LoVo (cell line): ENCODE measurements at regions not wholly inside any gene's neighbourhood (a gene's known extent, or its start where the extent isn't known, plus 50 kb on each side); places are given as distances from the start of the nearest gene placed in this dataset.

ENCODE experiments used
- DNase-seq: peaks from one replicate; pipeline ENCODE4 v3.0.0-alpha.2; 2016; ENCODE audit warnings: low spot score

DNA sequence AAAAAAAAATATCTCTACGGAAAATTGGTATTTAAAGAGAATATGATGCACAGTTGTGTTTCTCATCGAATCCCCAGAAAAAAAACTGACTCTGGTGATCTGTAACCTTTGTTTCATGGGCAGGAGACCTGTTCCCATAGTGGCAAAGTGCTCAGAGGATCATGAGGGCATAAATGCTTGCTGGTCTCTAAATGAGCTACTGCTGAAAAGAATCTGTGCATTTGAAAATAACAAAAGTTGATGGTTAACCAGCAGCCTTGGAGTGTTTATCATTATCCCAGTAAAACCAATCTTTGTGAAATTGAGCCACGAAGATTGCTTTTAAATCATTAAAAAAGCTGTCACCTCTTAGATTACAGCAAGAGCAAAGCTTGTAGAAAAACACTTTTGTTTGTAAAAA, 775.4 kb downstream of the MTRR start:
- DNase-seq = no peak

DNA sequence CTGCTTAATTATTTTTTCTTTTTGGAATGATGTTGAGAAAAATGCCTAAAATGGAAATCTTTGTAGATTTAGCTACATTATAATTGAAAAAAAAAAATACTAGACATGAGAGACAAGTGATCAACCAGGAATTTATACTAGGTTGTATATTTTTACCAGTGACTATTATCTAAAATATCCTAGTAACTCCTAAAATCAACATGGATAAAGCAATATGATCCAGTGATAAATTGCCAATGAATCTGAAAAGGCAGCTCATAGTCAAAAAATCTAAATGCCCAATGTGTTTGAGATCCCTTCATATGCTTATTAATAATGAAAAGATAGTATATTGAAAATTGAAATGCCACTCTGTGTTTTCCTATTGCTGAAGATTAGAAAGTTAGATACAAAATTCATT, 778.2 kb downstream of the MTRR start:
- DNase-seq = no peak

- DNase-seq = no peak
Observed at GRCh38 chr5:8650186-8650585, 781.2 kb downstream of the MTRR start.

- DNase-seq = no peak
Observed at GRCh38 chr5:8660133-8660893, 791.4 kb downstream of the MTRR start.

DNA sequence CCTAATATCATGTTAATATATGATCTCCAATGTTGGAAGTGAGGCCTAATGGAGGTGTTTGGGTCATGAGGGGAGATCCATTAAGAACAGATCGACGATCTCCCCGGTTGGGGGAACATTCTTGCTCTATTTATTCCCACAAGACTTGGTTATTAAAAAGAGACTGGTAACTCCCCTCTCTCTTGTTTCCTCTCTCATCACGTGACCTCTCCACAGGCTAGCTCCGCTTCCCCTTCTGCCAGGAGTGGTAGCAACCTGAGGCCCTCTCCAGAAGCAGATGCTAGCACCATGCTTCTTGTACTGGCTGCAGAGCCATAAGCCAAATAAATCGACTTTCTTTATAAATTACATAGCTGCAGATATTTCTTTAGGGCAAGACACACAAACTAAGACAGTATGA, 794.4 kb downstream of the MTRR start:
- no peak for DNase-seq

- no peak for DNase-seq
Observed at GRCh38 chr5:8675182-8675581, 806.2 kb downstream of the MTRR start.

GRCh38 chr5:8676695-8677094, 807.7 kb downstream of the MTRR start:
- no peak for DNase-seq

DNA sequence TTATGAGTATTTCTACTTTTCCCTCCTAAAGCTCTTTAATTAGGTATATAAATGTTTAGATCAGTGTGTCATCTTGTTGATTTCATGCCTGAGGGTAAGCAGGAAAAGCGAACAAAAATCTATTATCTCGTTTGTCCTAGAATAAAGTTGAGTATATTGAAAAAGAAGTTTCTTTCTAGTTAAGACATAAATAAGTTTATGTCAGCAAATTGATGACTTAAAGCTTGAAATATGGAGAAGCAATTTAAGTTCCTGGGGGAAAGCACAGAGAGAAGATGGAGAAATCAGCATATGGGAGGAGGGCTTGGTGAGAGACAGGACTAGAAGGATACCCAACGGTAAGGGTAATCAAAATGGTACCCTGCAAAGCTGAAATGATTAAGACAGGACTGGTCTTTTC, 813.4 kb downstream of the MTRR start:
- no peak for DNase-seq

DNA sequence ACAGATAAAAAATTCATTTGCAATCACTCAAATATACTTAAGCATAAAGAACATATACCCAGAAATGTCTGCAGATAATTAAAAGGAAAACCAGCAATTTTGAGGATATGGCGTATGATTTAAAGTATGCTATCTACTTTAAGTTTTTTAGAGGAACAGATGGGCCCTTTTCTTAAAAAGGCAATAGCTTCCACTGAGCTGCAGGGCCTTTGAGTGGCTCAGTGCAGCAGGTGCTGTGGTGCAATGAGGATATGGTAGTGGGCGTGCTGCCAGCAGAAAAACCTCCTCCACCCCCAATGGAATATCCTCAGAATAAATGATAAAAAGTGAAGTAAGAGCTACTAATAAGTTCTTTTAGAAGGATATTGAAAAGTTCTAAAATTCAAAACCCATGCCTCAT, 814.5 kb downstream of the MTRR start:
- DNase-seq = no peak

DNA sequence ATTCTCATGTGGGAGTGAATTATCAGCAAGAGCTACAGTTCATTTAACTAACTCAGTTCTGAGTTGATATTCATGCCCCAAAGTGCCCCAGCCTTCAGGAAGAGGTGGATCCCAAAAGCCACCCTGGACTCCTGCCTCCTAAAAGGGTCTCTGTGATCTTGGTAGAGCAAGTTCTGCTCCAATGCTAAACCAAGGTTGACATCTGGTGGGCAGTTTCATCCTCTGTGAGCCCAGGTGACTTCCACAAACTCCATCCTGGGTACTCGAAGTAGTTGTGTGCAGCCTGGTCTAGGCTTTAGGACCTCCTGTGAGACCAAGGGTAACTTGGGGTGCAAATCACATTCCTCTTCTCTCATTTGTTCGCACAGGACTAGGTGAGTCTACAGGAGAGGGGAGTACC, 816.8 kb downstream of the MTRR start:
- DNase-seq = no peak

GRCh38 chr5:8686707-8687106, 817.8 kb downstream of the MTRR start:
- no peak for DNase-seq

DNA sequence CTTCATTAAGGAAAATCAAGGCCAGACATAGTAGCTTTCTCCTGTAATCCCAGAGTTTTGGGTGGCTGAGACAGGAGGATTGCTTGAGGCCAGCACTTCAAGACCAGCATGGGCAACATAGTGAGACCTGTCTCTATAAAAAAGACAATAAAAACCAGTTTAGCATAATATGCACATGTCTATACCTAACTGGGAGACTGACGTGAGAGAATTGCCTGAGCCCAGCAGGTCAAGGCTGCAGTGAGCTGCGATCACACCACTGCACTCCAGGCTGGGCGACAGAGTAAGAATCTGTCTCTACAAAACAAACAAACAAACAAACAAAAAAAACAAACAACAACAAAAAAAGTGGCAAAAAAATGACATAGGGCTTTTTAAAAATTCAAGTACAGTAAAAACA, 820.8 kb downstream of the MTRR start:
- no peak for DNase-seq

GRCh38 chr5:8691221-8691620, 822.3 kb downstream of the MTRR start:
- no peak for DNase-seq

GRCh38 chr5:8693341-8693844, 824.4 kb downstream of the MTRR start:
- no peak for DNase-seq

- DNase-seq = no peak
Observed at GRCh38 chr5:8694545-8694944, 825.6 kb downstream of the MTRR start.

DNA sequence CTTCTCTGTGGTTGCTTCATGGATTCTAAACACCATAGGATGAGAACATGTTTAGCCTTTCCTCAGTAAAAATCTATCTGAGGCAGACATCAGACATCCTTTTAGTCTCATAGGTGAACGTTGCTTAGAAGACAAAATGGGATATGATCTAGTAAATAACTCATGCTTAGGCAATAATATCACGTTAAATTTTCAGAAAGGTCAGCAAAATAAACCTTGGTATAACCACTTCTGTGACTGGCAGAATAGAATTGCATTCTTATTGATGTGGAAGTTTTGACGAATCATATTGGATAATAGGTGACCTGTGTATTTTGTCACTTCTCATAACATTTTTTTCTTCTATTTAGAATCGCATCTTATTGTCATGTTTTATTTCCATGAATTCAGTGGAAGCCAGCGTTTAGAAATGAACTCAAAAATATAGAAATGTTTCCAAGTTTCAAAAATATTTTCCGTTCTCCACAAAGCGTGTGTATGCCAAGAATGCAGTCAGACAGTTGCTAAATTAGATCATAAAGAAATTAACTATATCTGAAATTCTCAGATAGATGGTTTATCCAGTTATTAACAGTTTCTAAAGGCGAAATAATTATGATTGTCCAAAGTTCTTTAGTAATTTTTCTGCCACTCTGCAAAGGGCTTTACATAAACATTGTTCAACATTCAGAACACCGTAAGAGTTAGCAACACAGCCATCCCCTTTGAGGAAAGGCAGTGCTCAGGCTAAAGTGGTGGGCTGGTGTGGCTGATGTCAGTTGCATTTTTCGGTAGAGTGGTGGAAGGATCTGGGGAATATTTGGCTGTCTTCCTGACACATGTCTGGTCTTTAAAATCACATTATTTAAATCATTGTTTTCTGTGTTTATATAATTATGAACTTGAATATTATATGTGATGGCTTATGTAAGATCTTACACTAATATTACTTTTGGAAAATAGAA, 827.2 kb downstream of the MTRR start:
- DNase-seq = no peak

DNA sequence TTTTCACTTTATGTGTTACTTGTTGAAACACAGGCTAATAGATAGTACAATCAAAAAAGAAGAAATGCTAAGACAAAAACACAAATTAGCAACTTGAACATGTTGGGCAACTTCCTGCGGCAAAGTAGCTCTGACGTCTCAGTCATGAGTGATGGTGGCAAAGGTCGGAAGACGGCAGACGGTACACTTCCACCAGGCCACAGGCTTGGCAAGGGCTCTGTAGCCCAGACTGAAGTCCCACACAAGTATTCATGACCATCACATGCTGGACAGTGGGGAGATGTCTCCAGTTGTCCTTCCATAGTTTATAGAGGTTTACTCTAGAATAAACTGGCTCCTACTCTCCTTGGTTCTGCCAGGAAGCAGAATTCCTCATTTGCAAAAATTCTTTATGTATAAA, 831.3 kb downstream of the MTRR start:
- no peak for DNase-seq

- DNase-seq = no peak
Observed at GRCh38 chr5:8700671-8701070, 831.7 kb downstream of the MTRR start.

DNA sequence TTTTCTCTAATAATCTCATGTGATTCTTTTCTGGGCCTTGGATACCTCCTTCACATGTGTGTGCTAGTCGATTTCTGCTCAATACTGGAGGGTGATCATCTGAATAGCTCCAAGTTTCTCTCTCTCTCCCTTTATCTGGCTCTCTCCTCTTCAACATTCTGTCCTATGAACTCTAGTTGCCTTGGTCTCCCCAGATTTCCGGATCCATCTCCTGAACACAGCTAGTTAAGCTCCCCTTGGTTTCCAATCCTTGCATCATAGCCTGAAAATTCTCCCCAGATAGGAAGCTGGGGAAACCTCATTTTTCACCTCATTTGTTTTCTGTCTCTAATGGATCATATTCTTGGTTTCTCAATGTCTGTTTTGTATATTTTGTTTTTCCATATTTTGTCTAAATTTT, 832.3 kb downstream of the MTRR start:
- no peak for DNase-seq

- no peak for DNase-seq
Observed at GRCh38 chr5:8710426-8710930, 835.4 kb downstream of the SEMA5A start.

DNA sequence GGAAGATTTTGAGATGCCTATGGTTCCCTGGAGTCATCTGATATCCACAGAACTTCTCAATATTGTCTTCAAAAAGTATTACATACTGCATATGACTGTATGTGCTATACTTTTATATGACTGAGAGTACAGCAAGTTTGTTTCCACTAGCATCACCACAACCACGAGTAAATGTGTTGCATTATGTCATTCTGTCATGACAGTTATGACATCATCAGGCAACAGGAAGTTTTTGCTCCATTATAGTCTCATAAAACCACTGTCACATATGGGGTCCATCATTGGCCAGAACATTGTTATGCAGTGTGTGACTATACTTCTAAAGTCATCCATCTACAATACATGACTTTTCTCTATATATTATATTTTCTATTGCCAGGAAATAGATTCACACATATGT, 831.7 kb downstream of the SEMA5A start:
- DNase-seq = no peak

DNA sequence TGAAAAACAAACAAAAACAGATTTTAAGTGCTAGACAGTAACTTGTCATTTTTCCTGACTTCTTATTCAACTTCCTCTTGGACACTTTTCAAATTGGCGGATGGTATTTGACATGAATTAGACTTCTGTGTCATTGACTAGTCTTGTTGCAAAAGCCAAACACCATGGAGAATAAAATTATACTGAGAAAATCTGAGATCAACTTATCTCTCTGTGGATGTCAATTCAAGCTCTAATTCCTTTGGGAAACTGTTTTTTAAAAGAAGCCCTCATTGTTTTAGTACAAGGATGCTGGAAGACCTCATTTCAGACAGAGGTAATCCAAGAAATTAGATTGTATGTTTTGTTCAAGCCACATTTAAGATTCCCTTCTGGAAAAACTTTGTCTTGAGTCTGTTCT, 831.0 kb downstream of the SEMA5A start:
- DNase-seq = no peak

- DNase-seq = no peak
Observed at GRCh38 chr5:8719796-8720195, 826.1 kb downstream of the SEMA5A start.
